ENCODE measurements at regions not wholly inside any gene's neighbourhood (a gene's known extent, or its start where the extent isn't known, plus 50 kb on each side); places are given as distances from the start of the nearest gene placed in this dataset.

GRCh38 chr16:80463326-80463725, 77.5 kb upstream of the DYNLRB2 start:
- TF ChIP-seq MYC (IDR thresholded peaks at IDR 0.05; ENCODE audit: low read depth, low read length) (no peak), FOS (IDR thresholded peaks at IDR 0.05; ENCODE audit: borderline replicate concordance, insufficient read depth, low read length) (no peak)
- Histone ChIP-seq H2AFZ (ENCODE audit: low read depth, low read length) (no peak overlapping the region), H3K9ac (replicated peaks; ENCODE audit: extremely low read depth, insufficient read depth, low read length) (no peak overlapping the region), H3K9me1 (replicated peaks; ENCODE audit: control insufficient read depth, extremely low read depth, insufficient read depth, low read length) (no peaks in the 10 kb centered on the region), H3K79me2 (ENCODE audit: control insufficient read depth, insufficient read depth, low read length) (no peaks in the 10 kb centered on the region), H3K4me1 (ENCODE audit: control insufficient read depth, extremely low read depth, insufficient read depth, low read length) (no peaks in the 10 kb centered on the region), H3K4me3 (replicated peaks in 1 of 3; ENCODE audit: insufficient read depth in 1 of 3, low read depth in 1 of 3, low read length in 3 of 3) (no peak overlapping the region), H4K20me1 (replicated peaks; ENCODE audit: control insufficient read depth, extremely low read depth, insufficient read depth, low read length) (no peaks in the 10 kb centered on the region), H3K27me3 (ENCODE audit: control insufficient read depth in 2 of 2, insufficient read depth in 2 of 2, low read length in 2 of 2) (no peaks in the 10 kb centered on the region), H3K36me3 (ENCODE audit: control insufficient read depth in 2 of 2, extremely low read depth in 1 of 2, insufficient read depth in 2 of 2, low read length in 2 of 2) (no peaks in the 10 kb centered on the region), H3K4me2 (ENCODE audit: insufficient read depth, low read length) (no peak overlapping the region), H3K27ac (ENCODE audit: insufficient read depth, low read depth, low read length) (no peak overlapping the region), H3K9me3 (replicated peaks; ENCODE audit: control insufficient read depth, insufficient read depth, low read length) (no peaks in the 10 kb centered on the region)
- POLR2A ChIA-PET = no interaction called here
- DNase-seq (ENCODE audit: low read depth, low spot score) = no peak
- dilution Hi-C loops (cut with MboI; ENCODE audit: extremely low pct_ligation_motif_present, low sequenced_read_pairs) (no loop called here), intact Hi-C loops (cut with micrococcal nuclease) (no loop called here)
- CTCF ChIA-PET = interaction anchor here (1.4 to 1.5 kb wide), 2 partner anchors 14 to 466 kb away, joined by 4 read pairs; no protein-coding TSS in a partner anchor
- FAIRE-seq = no peak
- no TSS peak for BruUV-seq (replicated peaks)

DNA sequence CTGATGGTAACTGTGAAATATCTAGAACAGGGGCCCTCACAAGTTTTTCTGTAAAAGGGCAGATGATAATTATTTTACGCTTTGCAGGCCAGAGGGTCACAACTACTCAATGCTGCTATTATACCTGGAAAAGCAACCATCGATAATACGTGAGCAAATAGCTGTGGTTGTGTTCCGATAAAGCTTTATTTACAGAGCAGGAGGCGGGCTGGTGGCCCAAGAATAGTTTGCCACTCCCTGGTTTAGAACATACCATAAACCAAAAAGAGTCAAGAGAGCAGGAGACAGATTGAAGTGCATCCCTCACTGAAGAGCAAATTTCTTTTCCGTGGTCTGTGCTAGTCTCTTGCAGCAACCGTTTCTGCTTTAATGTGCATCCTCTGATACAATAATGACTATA, 77.9 kb upstream of the DYNLRB2 start:
- Histone ChIP-seq H3K36me3 (ENCODE audit: control insufficient read depth in 2 of 2, extremely low read depth in 1 of 2, insufficient read depth in 2 of 2, low read length in 2 of 2) (no peaks in the 10 kb centered on the region), H3K4me1 (ENCODE audit: control insufficient read depth, extremely low read depth, insufficient read depth, low read length) (no peaks in the 10 kb centered on the region), H3K9ac (replicated peaks; ENCODE audit: extremely low read depth, insufficient read depth, low read length) (no peak overlapping the region), H3K4me2 (ENCODE audit: insufficient read depth, low read length) (no peak overlapping the region), H3K79me2 (ENCODE audit: control insufficient read depth, insufficient read depth, low read length) (no peaks in the 10 kb centered on the region), H3K4me3 (replicated peaks in 1 of 3; ENCODE audit: insufficient read depth in 1 of 3, low read depth in 1 of 3, low read length in 3 of 3) (no peak overlapping the region), H3K9me3 (replicated peaks; ENCODE audit: control insufficient read depth, insufficient read depth, low read length) (no peaks in the 10 kb centered on the region), H3K27me3 (ENCODE audit: control insufficient read depth in 2 of 2, insufficient read depth in 2 of 2, low read length in 2 of 2) (no peaks in the 10 kb centered on the region), H4K20me1 (replicated peaks; ENCODE audit: control insufficient read depth, extremely low read depth, insufficient read depth, low read length) (no peaks in the 10 kb centered on the region), H2AFZ (ENCODE audit: low read depth, low read length) (no peak overlapping the region), H3K27ac (ENCODE audit: insufficient read depth, low read depth, low read length) (no peak overlapping the region), H3K9me1 (replicated peaks; ENCODE audit: control insufficient read depth, extremely low read depth, insufficient read depth, low read length) (no peaks in the 10 kb centered on the region)
- no peak for FAIRE-seq
- dilution Hi-C loops (cut with MboI; ENCODE audit: extremely low pct_ligation_motif_present, low sequenced_read_pairs) (no loop called here), intact Hi-C loops (cut with micrococcal nuclease) (no loop called here)
- BruUV-seq (replicated peaks) = no TSS peak
- CTCF ChIA-PET = interaction anchor here (1.4 to 1.5 kb wide), 2 partner anchors 13 to 466 kb away, joined by 4 read pairs; no protein-coding TSS in a partner anchor
- DNase-seq (ENCODE audit: low read depth, low spot score) = no peak
- POLR2A ChIA-PET = no interaction called here
- no peak for TF ChIP-seq EZH2 (IDR thresholded peaks at IDR 0.05; ENCODE audit: borderline replicate concordance, low read depth, low read length, severe bottlenecking)
- no peak for TF ChIP-seq MAX (IDR thresholded peaks at IDR 0.05; ENCODE audit: insufficient read depth, insufficient read length)
- no peak for TF ChIP-seq MYC (IDR thresholded peaks at IDR 0.05; ENCODE audit: low read depth, low read length)
- no peak for TF ChIP-seq GATA2 (IDR thresholded peaks at IDR 0.05; ENCODE audit: insufficient read depth, insufficient read length, low read depth, low read length)
- no peak for TF ChIP-seq POLR2A (IDR thresholded peaks at IDR 0.05; ENCODE audit: low read depth, low read length)
- TF ChIP-seq, protein P1, sequence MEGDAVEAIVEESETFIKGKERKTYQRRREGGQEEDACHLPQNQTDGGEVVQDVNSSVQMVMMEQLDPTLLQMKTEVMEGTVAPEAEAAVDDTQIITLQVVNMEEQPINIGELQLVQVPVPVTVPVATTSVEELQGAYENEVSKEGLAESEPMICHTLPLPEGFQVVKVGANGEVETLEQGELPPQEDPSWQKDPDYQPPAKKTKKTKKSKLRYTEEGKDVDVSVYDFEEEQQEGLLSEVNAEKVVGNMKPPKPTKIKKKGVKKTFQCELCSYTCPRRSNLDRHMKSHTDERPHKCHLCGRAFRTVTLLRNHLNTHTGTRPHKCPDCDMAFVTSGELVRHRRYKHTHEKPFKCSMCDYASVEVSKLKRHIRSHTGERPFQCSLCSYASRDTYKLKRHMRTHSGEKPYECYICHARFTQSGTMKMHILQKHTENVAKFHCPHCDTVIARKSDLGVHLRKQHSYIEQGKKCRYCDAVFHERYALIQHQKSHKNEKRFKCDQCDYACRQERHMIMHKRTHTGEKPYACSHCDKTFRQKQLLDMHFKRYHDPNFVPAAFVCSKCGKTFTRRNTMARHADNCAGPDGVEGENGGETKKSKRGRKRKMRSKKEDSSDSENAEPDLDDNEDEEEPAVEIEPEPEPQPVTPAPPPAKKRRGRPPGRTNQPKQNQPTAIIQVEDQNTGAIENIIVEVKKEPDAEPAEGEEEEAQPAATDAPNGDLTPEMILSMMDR (IDR thresholded peaks at IDR 0.05; ENCODE audit: extremely low read depth in 1 of 2, insufficient read depth in 1 of 2, low read depth in 1 of 2, low read length in 2 of 2) = no peak
- TF ChIP-seq JUN (IDR thresholded peaks at IDR 0.05; ENCODE audit: borderline replicate concordance, insufficient read depth, insufficient read length, low read depth) = no peak
- no peak for TF ChIP-seq FOS (IDR thresholded peaks at IDR 0.05; ENCODE audit: borderline replicate concordance, insufficient read depth, low read length)
- TF ChIP-seq POLR2AphosphoS5 (IDR thresholded peaks at IDR 0.05; ENCODE audit: insufficient read depth, low read depth, low read length) = no peak

Measured in endothelial cell of umbilical vein (primary cell).